Loucy (cell line): ENCODE measurements at regions not wholly inside any gene's neighbourhood (a gene's known extent, or its start where the extent isn't known, plus 50 kb on each side); places are given as distances from the start of the nearest gene placed in this dataset.

Experiments used
- H2AFZ ChIP-seq: fragments of 200-600 bp; sonication (generic); 2 replicates; pipeline ENCODE4 v1.6.0; 2016; ENCODE audit warnings: antibody characterized with exemption, mild to moderate bottlenecking, low read length, moderate library complexity
- H3F3A ChIP-seq: fragments of 200-600 bp; 2 replicates; pipeline ENCODE4 v1.6.0; 2016; ENCODE audit warnings: antibody characterized with exemption, low read depth, mild to moderate bottlenecking
- H3K27me3 ChIP-seq: fragments of 200-600 bp; sonication (generic); 2 replicates; pipeline ENCODE4 v1.6.1; 2014; ENCODE audit warnings: low read length, mild to moderate bottlenecking; ENCODE audit not compliant: insufficient read depth, poor library complexity, severe bottlenecking
- H3K36me3 ChIP-seq: fragments of 200-600 bp; sonication (generic); 2 replicates; pipeline ENCODE4 v1.6.1; 2016; ENCODE audit warnings: low read length; ENCODE audit not compliant: insufficient read depth
- H3K4me1 ChIP-seq: fragments of 200-600 bp; sonication (generic); 2 replicates; pipeline ENCODE4 v1.5.1; 2014; ENCODE audit warnings: low read length, mild to moderate bottlenecking; ENCODE audit not compliant: insufficient read depth, poor library complexity, severe bottlenecking
- H3K4me2 ChIP-seq: fragments of 200-600 bp; sonication (generic); 2 replicates; pipeline ENCODE4 v1.6.0; 2014; ENCODE audit warnings: antibody characterized with exemption, low read length, low read depth, mild to moderate bottlenecking; ENCODE audit not compliant: poor library complexity, severe bottlenecking
- H3K4me3 ChIP-seq: fragments of 200-600 bp; sonication (generic); 2 replicates; pipeline ENCODE4 v1.5.1; 2014; ENCODE audit warnings: low read length, mild to moderate bottlenecking, mixed read lengths; ENCODE audit not compliant: poor library complexity, severe bottlenecking
- H3K79me2 ChIP-seq: fragments of 200-600 bp; sonication (generic); 2 replicates; pipeline ENCODE4 v1.6.1; 2014; ENCODE audit warnings: low read length; ENCODE audit not compliant: insufficient read depth
- H3K9ac ChIP-seq: fragments of 200-600 bp; sonication (generic); 2 replicates; pipeline ENCODE4 v1.6.0; 2014; ENCODE audit warnings: mild to moderate bottlenecking, low read depth, low read length, moderate library complexity; ENCODE audit not compliant: poor library complexity, severe bottlenecking
- H3K9me2 ChIP-seq: fragments of 200-600 bp; sonication (generic); replicated peaks from 2 replicates; pipeline ENCODE4 v1.6.1; 2016; ENCODE audit warnings: low read depth, low read length, mixed read lengths
- H3K9me3 ChIP-seq: fragments of 200-600 bp; sonication (generic); 2 replicates; pipeline ENCODE4 v1.6.1; 2014; ENCODE audit warnings: mild to moderate bottlenecking, antibody characterized with exemption, low read length, low read depth; ENCODE audit not compliant: insufficient read depth
- H4K20me1 ChIP-seq: fragments of 200-600 bp; sonication (generic); 2 replicates; pipeline ENCODE4 v1.6.0; 2014; ENCODE audit warnings: antibody characterized with exemption, low read length, mild to moderate bottlenecking; ENCODE audit not compliant: insufficient read depth, poor library complexity, severe bottlenecking
- EZH2phosphoT487 ChIP-seq: fragments of 200-600 bp; IDR thresholded peaks from 2 replicates; pipeline ENCODE4 v1.6.1; 2018; ENCODE audit warnings: antibody characterized with exemption, mild to moderate bottlenecking, moderate library complexity, borderline replicate concordance
- TF ChIP-seq, protein P1 (sequence below): fragments of 200-600 bp; sonication (generic); conservative IDR thresholded peaks from 2 replicates; pipeline ENCODE4 v1.5.1; 2014; ENCODE audit warnings: mild to moderate bottlenecking, antibody characterized with exemption, low read length

DNA sequence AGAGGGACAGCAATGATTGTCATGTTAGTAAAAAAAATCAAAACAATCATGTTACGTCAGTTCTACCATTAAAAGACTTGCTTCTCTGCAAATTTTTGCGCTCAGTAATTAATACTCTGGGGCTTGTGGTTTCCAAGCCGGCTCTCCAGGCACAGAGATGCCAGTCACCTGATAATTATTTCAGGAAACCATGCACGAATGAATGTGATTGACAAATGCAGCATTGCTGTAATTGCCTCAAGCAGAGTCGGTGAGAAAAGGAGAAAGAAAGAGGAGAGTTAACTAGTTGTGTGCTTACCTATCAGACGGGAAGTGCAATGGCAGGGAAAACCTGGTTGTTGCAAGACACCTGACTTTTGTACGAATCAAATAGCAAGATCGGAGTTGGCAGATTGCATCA, 609.8 kb upstream of the MKI67 start:
- Histone ChIP-seq H3K9me2 (no peaks in the 10 kb centered on the region), H3K4me1 (no peaks in the 10 kb centered on the region), H3K9ac (no peak overlapping the region), H2AFZ (no peak overlapping the region), H3K27me3 (no peaks in the 10 kb centered on the region), H3K4me3 (no peak overlapping the region), H4K20me1 (no peaks in the 10 kb centered on the region), H3K36me3 (no peaks in the 10 kb centered on the region), H3F3A (no peaks in the 10 kb centered on the region), H3K4me2 (no peak overlapping the region), H3K9me3 (no peaks in the 10 kb centered on the region), H3K79me2 (no peaks in the 10 kb centered on the region)
- TF ChIP-seq, protein P1, sequence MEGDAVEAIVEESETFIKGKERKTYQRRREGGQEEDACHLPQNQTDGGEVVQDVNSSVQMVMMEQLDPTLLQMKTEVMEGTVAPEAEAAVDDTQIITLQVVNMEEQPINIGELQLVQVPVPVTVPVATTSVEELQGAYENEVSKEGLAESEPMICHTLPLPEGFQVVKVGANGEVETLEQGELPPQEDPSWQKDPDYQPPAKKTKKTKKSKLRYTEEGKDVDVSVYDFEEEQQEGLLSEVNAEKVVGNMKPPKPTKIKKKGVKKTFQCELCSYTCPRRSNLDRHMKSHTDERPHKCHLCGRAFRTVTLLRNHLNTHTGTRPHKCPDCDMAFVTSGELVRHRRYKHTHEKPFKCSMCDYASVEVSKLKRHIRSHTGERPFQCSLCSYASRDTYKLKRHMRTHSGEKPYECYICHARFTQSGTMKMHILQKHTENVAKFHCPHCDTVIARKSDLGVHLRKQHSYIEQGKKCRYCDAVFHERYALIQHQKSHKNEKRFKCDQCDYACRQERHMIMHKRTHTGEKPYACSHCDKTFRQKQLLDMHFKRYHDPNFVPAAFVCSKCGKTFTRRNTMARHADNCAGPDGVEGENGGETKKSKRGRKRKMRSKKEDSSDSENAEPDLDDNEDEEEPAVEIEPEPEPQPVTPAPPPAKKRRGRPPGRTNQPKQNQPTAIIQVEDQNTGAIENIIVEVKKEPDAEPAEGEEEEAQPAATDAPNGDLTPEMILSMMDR: no peak
- TF ChIP-seq EZH2phosphoT487: no peak

- no peaks in the 10 kb centered on the region for H3K9me2 ChIP-seq
- H3K4me2 ChIP-seq: no peak overlapping the region
- H3K9ac ChIP-seq: no peak overlapping the region
- H2AFZ ChIP-seq: no peak overlapping the region
- no peaks in the 10 kb centered on the region for H3K4me1 ChIP-seq
- no peaks in the 10 kb centered on the region for H3K27me3 ChIP-seq
- H3K36me3 ChIP-seq: no peaks in the 10 kb centered on the region
- H3K79me2 ChIP-seq: no peaks in the 10 kb centered on the region
- H3F3A ChIP-seq: no peaks in the 10 kb centered on the region
- TF ChIP-seq, protein P1: no peak
- no peaks in the 10 kb centered on the region for H3K9me3 ChIP-seq
- H4K20me1 ChIP-seq: no peaks in the 10 kb centered on the region
- no peak overlapping the region for H3K4me3 ChIP-seq
These were observed 612.2 kb upstream of the MKI67 start for GRCh38 chr10:128738386-128738915.

- no peak overlapping the region for H2AFZ ChIP-seq
- H4K20me1 ChIP-seq: no peaks in the 10 kb centered on the region
- no peak for TF ChIP-seq EZH2phosphoT487
- TF ChIP-seq, protein P1: peak; percentile 39
- H3K9me2 ChIP-seq: no peaks in the 10 kb centered on the region
- no peak overlapping the region for H3K4me3 ChIP-seq
- H3K9me3 ChIP-seq: no peaks in the 10 kb centered on the region
- H3F3A ChIP-seq: no peaks in the 10 kb centered on the region
- no peak overlapping the region for H3K4me2 ChIP-seq
- no peak overlapping the region for H3K9ac ChIP-seq
- no peaks in the 10 kb centered on the region for H3K36me3 ChIP-seq
- no peaks in the 10 kb centered on the region for H3K27me3 ChIP-seq
- no peaks in the 10 kb centered on the region for H3K4me1 ChIP-seq
- no peaks in the 10 kb centered on the region for H3K79me2 ChIP-seq
These were observed 613.7 kb upstream of the MKI67 start for GRCh38 chr10:128739930-128740329.
